HG03280 (cell line): ENCODE measurements at regions not wholly inside any gene's neighbourhood (a gene's known extent, or its start where the extent isn't known, plus 50 kb on each side); places are given as distances from the start of the nearest gene placed in this dataset.

Experiments used
- ATAC-seq: cut with Tn5 transposase; IDR thresholded peaks from one replicate; pipeline ENCODE4 v1.9.1; 2021; ENCODE audit warnings: mild to moderate bottlenecking, moderate library complexity; ENCODE audit not compliant: unreplicated experiment

- ATAC-seq = no peak
These were observed 1093.4 kb downstream of the ADGRL3 start for GRCh38 chr4:62293551-62293950.

- ATAC-seq = no peak
These were observed 1092.8 kb downstream of the ADGRL3 start for GRCh38 chr4:62292911-62293310.

- no peak for ATAC-seq
These were observed 1088.8 kb downstream of the ADGRL3 start for GRCh38 chr4:62288808-62289541.

- ATAC-seq = no peak
These were observed 1084.9 kb downstream of the ADGRL3 start for GRCh38 chr4:62285026-62285425.

- ATAC-seq = no peak
These were observed 1079.6 kb downstream of the ADGRL3 start for GRCh38 chr4:62279689-62280088.

DNA sequence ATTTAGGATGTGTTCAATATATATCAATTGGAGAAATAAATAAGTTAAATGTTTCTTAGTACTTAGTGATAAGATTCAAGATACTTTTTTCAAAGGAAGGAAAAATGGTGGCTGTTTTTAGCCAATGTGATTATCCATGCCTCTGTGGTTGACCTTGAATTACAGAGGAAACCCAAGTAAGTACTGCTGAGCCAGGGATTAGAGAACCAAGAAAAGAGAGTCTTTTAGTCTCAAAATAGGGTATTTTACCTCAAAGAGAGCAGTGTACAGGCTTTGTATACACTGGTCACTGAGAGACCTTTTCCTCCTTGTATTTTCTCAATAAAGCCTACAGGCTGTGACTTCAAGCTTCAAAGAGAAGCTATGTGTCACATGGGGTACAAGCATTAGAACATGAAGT is 1075.3 kb downstream of the ADGRL3 start:
- ATAC-seq = no peak

GRCh38 chr4:62274782-62275181 is 1074.7 kb downstream of the ADGRL3 start:
- no peak for ATAC-seq

DNA sequence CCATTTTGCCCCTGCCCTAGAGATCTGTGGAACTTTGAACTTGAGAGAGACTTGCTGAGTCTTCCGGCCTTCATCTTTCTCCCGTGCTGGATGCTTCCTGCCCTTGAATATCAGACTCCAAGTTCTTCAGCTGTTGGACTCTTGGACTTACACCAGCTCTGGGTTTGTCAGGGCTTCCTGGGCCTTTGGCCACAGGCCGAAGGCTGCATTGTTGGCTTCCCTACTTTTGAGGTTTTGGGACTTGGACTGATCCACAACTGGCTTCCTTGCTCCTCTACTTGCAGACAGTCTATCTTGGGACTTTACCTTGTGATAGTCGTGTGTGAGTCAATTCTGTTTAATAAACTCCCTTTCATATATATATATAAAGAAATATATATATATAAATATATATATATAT is 1071.0 kb downstream of the ADGRL3 start:
- no peak for ATAC-seq

DNA sequence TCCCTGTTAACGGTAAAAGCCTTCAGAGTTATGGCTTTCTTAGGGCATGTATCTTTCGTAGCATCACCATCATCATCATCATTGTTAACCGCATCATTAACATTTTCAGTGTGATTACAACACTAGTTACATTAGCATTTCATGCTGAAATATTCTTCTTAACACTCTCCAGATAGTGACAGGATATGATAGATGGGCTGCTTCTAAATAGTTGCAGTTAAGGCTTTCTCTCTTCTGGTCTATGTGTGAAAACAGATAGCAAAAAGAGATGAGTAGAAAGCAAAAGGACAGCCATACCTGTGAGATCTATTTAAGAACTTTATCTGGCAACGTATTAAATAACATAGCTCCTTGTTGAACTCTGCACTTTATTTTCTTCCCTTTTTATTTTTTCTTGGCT is 1069.8 kb downstream of the ADGRL3 start:
- ATAC-seq = no peak

DNA sequence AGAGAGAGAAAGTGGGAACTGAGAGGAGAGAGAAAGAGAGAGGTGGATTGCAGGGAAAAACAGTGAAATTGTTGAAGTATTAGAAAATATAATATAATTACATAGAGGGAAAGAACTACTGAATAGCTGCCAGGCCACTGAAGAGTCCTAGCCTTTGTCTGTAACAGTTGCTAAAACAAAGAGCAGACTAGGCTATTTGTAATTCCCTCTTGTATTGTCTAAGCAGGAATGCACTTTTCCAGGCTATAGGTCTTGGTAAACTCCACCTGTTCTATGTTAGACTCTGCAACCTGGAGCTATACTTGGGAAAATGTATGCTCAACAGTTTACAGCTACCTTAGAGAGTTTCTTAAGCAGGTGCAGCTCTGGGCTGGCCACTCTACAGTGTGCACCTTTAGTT is 1063.3 kb downstream of the ADGRL3 start:
- ATAC-seq = no peak

DNA sequence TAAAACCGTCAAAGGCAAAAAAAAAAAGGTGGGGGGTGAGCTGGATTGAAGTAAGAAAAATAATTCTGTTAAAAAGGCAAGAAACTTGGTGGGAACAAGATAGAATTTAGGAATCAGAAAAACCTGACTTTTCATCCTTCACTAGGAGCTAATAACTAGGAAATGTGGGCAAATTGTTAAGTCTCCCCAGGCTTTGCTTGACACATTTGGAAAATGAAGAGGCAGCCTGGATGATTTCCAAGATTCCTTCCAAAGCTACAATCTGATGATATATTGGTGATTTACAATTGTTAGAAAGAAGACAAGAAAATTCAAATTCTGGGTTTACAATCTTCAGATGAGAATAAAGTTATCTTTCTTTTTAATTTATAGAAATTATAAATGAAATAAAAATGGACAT is 1062.5 kb downstream of the ADGRL3 start:
- no peak for ATAC-seq

- ATAC-seq = no peak
These were observed 1060.1 kb downstream of the ADGRL3 start for GRCh38 chr4:62260254-62260653.

DNA sequence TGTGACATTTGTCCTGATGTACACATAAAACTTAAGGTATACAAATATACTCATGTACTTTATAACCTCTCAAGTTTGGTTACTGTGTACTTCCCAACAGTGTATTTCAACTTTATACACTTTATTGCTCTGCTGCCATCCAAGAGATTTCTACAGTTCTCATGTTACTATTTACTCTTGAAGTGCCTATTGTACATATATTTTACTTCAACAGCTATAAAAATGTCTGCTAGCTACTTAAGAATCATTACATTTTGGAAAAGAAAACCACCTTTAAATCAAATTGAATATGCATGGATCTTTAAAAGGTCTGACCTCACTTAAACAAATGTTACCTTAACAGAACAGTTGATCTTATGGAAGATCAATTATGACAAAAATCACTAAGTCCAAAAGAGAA is 1056.4 kb downstream of the ADGRL3 start:
- ATAC-seq = no peak

DNA sequence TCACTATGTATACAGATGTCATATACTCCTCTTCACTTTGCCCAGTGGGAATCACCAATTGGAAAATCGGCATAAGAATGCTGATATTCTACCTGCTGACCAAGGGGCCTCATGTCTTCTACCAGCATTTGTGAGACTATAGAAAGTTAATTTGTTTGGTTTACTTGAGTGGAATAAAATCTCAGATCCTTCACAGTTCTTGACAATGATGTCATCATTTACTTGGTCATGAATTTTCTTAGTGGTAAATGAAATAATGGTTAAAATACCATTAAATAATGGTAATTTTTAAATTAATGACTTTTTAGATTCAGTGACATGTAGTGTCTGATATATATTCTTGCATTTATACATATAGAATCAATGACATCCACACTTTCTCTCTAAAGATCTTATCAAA is 1052.6 kb downstream of the ADGRL3 start:
- ATAC-seq = no peak

DNA sequence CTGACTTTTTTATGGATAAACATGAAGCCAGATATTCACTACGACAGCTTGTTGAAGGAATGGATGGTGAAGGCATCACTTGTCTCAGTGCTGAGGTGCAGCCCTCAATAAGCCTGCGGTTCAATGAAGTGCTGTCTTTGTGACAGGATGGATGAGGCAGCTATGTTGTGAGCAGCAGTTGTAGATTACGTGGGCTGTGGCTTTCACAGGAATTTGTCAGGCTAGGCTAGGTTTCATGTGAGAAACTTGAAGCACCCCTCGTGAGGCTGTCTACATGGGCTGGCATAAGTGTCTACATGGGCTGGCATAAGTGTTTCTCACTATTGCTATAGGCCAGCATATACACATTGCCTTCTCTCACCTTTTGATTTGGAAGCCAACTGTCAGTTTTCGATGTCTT is 1050.0 kb downstream of the ADGRL3 start:
- ATAC-seq = no peak

DNA sequence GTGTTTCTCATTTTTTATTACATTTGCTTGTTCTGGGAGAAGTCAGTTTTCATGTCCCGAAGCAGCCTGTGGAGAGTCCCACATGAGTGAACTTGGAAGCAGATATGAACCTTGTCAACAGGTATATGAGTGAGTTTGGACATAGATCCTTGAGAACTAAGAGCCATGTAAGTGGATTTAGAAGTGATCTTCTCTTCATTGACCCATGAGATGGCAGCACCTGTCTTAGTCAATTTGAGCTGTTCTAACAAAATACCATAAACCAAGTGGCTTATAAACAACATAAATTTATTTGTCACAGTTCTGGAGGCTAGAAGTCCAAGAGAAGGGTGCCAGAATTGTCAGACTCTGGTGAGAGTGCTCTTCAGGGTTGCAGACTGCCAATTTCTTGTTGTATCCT is 1043.8 kb downstream of the ADGRL3 start:
- no peak for ATAC-seq

DNA sequence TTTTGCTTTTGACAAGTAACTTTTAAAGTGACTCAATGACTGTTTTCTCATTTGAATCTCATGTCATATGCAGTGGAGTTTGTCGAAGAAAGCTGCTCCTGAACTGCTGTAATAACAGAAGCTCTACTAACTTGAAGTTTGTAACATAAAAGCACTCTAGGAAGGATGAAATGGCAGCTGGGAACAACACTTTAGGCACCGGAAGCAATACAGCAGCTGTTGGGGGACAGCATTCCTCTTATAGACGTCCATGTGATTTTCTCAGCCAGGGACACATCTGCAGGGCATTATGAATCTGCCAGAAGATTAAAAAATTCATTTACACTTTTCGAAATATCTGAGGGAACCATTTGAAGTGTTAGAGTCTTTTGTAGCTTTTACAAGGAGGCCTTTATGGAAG is 1035.8 kb downstream of the ADGRL3 start:
- ATAC-seq = no peak

GRCh38 chr4:62232814-62233213 is 1032.7 kb downstream of the ADGRL3 start:
- ATAC-seq = no peak

DNA sequence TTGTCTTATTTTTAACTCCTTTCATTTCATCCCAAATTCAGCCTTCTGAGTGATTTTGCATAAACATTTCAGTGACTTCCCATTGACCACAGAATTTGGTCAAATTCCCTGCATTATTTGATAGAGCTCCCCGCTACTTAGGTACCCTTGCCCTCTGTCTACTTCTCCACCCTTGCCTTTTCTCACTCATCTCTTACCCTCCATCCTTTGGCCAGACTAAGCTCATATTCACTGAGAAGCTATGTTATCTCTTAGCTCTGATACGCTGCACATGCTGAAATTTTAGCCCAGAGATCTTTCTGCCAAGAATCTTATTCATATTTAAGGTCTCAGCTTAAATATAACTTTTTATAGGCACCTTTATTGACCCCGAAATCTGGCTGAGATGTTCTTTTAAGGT is 1031.9 kb downstream of the ADGRL3 start:
- no peak for ATAC-seq

DNA sequence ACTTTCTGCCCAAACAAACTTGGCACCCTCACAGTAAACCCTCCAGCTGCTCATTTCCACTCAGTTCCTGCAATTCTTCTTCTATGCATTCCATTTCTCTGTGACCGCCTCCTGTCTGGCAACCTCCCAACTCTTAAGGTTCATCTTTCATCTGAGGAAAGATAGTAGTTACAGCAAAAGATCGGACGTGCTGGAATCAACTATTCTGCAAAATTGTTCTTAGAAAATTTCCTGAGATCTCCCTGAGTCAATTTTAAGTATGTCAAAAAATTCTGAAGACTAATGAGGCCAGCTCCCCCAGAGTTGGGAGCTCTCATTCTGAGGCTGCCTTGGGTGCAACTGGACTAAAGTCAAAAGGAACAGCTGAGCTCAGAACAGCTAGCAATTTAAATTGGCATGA is 1026.0 kb downstream of the ADGRL3 start:
- no peak for ATAC-seq

- no peak for ATAC-seq
These were observed 1022.0 kb downstream of the ADGRL3 start for GRCh38 chr4:62222121-62222520.

- ATAC-seq = no peak
These were observed 1010.4 kb downstream of the ADGRL3 start for GRCh38 chr4:62210486-62210885.

DNA sequence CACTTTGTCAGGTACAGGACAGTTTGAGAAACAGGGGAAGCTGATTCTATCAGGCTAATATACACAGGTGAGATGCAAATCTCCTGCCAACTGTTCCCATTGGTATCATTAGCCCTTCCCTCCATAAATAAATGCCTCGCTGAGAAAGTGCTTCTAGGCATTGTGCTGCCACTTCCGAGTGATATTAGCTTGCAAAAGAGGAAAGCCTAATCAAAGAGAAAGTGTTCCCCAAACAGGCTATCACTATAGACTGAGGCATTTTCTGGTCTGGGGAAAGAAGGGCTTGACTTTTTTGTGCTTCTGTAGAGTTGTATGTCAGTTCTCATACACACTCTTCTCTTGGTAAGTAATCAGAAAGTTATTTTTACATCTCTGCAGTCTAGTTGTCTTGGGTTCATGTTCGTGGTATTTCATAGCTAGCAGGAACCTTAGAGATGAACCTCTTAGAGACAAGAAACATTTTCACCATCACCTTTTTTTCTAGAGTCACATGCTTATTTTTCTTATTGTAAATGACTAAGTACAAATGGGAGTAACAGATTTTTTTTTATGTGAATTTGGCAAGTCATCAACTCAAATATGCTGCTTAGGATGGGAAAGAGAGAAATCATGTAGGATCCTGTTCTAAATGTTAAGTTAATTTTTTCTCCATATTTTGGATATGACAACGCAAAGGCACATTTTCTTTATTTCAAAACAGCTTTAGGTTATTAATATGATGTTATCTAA is 1009.8 kb downstream of the ADGRL3 start:
- no peak for ATAC-seq
